ENCODE measurements at regions not wholly inside any gene's neighbourhood (a gene's known extent, or its start where the extent isn't known, plus 50 kb on each side); places are given as distances from the start of the nearest gene placed in this dataset.

DNA sequence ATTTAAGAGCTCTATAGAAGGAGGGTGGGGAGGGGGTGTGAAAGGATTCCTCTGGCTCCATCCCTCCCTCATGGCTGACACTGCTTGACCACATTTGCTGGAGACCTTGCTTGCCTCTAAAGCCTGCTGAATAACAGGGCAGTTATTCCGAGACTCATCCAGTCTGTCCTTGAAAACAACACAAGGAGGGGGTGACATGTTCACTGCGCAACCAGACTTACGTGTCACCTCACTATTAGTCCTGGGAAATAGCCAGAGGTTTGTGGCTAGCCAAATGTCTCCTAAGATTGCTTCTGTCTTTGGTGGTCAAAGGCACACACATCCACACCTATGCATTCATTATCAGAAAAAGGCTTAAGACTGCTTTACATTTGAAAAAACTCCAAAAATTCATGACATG lies 256.2 kb upstream of the SKOR2 start:
- TF ChIP-seq, protein P1, sequence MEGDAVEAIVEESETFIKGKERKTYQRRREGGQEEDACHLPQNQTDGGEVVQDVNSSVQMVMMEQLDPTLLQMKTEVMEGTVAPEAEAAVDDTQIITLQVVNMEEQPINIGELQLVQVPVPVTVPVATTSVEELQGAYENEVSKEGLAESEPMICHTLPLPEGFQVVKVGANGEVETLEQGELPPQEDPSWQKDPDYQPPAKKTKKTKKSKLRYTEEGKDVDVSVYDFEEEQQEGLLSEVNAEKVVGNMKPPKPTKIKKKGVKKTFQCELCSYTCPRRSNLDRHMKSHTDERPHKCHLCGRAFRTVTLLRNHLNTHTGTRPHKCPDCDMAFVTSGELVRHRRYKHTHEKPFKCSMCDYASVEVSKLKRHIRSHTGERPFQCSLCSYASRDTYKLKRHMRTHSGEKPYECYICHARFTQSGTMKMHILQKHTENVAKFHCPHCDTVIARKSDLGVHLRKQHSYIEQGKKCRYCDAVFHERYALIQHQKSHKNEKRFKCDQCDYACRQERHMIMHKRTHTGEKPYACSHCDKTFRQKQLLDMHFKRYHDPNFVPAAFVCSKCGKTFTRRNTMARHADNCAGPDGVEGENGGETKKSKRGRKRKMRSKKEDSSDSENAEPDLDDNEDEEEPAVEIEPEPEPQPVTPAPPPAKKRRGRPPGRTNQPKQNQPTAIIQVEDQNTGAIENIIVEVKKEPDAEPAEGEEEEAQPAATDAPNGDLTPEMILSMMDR (IDR thresholded peaks at IDR 0.05; ENCODE audit: insufficient read depth, low read length, poor library complexity, severe bottlenecking), result no peak
- Histone ChIP-seq H3K27me3 (ENCODE audit: control insufficient read depth, insufficient read depth, low read length) (no peaks in the 10 kb centered on the region), H3K36me3 (ENCODE audit: control insufficient read depth, insufficient read depth, low read length) (no peaks in the 10 kb centered on the region), H3K4me3 (ENCODE audit: low read depth, low read length) (no peak overlapping the region)
- DNase-seq (ENCODE audit: low read depth), result no peak

- DNase-seq (ENCODE audit: low read depth), result no peak
- TF ChIP-seq, protein P1 (IDR thresholded peaks at IDR 0.05; ENCODE audit: insufficient read depth, low read length, poor library complexity, severe bottlenecking), result no peak
- H3K27me3 ChIP-seq (ENCODE audit: control insufficient read depth, insufficient read depth, low read length), result no peaks in the 10 kb centered on the region
- H3K4me3 ChIP-seq (ENCODE audit: low read depth, low read length), result no peak overlapping the region
- no peaks in the 10 kb centered on the region for H3K36me3 ChIP-seq (ENCODE audit: control insufficient read depth, insufficient read depth, low read length)
Measured at GRCh38 chr18:47506897-47507296, 255.4 kb upstream of the SKOR2 start.

DNA sequence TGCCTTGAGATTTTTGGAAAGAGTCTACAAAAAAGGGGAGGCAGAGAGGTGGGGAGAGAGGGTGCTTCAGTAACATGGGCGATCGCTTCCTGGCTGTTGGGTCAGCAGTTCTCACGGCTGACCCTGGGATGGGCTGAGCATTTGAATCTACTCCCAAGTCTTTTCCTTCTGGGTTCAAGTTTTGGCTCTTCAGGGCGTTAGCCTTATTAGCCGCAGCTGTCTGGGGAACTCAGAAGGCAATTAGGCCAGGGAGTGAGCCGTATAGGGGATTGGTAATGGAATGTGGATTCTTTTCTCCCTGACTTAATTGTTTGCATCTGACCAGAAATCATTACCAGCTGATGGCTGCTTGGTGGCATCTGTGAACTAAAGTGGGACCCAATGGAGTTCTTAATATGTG lies 250.5 kb upstream of the SKOR2 start:
- no peaks in the 10 kb centered on the region for H3K27me3 ChIP-seq (ENCODE audit: control insufficient read depth, insufficient read depth, low read length)
- DNase-seq (ENCODE audit: low read depth), result no peak

GRCh38 chr18:47500930-47501329 lies 249.5 kb upstream of the SKOR2 start:
- TF ChIP-seq, protein P1 (IDR thresholded peaks at IDR 0.05; ENCODE audit: insufficient read depth, low read length, poor library complexity, severe bottlenecking), result no peak
- no peak for DNase-seq (ENCODE audit: low read depth)
- no peaks in the 10 kb centered on the region for H3K36me3 ChIP-seq (ENCODE audit: control insufficient read depth, insufficient read depth, low read length)
- no peak overlapping the region for H3K4me3 ChIP-seq (ENCODE audit: low read depth, low read length)
- H3K27me3 ChIP-seq (ENCODE audit: control insufficient read depth, insufficient read depth, low read length), result no peaks in the 10 kb centered on the region

More for the DNA sequence above, 250.5 kb upstream of the SKOR2 start:
- TF ChIP-seq, protein P1 (IDR thresholded peaks at IDR 0.05; ENCODE audit: insufficient read depth, low read length, poor library complexity, severe bottlenecking), result no peak
- Histone ChIP-seq H3K36me3 (ENCODE audit: control insufficient read depth, insufficient read depth, low read length) (no peaks in the 10 kb centered on the region), H3K4me3 (ENCODE audit: low read depth, low read length) (no peak overlapping the region)

DNA sequence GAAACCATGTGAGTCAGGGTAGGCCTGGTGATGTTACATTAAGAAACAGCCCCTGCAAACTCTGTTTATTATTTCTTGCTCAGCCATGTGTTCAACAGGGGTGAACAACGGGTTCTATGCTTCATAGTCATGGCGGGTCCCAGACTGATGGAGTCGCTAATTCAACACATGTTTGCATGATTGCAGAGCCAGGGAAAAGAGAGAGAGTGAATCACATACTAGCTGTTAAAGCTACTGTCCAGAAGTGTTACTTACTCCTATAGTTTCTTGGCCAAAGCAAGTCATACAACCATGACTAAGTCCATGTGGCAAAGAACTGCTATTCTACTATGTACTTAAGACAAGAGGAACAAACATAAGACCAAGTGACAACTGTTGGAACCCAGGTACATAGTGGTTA lies 241.2 kb upstream of the SKOR2 start:
- no peaks in the 10 kb centered on the region for H3K27me3 ChIP-seq (ENCODE audit: control insufficient read depth, insufficient read depth, low read length)
- TF ChIP-seq, protein P1 (IDR thresholded peaks at IDR 0.05; ENCODE audit: insufficient read depth, low read length, poor library complexity, severe bottlenecking), result no peak
- H3K4me3 ChIP-seq (ENCODE audit: low read depth, low read length), result no peak overlapping the region

GRCh38 chr18:47490882-47491281 lies 239.4 kb upstream of the SKOR2 start:
- DNase-seq (ENCODE audit: low read depth), result no peak
- H3K36me3 ChIP-seq (ENCODE audit: control insufficient read depth, insufficient read depth, low read length), result no peaks in the 10 kb centered on the region
- TF ChIP-seq, protein P1 (IDR thresholded peaks at IDR 0.05; ENCODE audit: insufficient read depth, low read length, poor library complexity, severe bottlenecking), result no peak
- H3K4me3 ChIP-seq (ENCODE audit: low read depth, low read length), result no peak overlapping the region
- no peaks in the 10 kb centered on the region for H3K27me3 ChIP-seq (ENCODE audit: control insufficient read depth, insufficient read depth, low read length)

More for the DNA sequence above, 241.2 kb upstream of the SKOR2 start:
- DNase-seq (ENCODE audit: low read depth), result no peak
- no peaks in the 10 kb centered on the region for H3K36me3 ChIP-seq (ENCODE audit: control insufficient read depth, insufficient read depth, low read length)

Data from kidney epithelial cell (primary cell).